ENCODE measurements at regions not wholly inside any gene's neighbourhood (a gene's known extent, or its start where the extent isn't known, plus 50 kb on each side); places are given as distances from the start of the nearest gene placed in this dataset.

- no peak for TF ChIP-seq EGR1 (IDR thresholded peaks at IDR 0.05; ENCODE audit: low read depth in 2 of 2)
- no peak overlapping the region for H3K27ac ChIP-seq (ENCODE audit: low read depth in 1 of 2, low read length in 2 of 2)
- no peaks in the 10 kb centered on the region for H3K9me3 ChIP-seq (ENCODE audit: control insufficient read depth in 4 of 4, low read length in 3 of 4)
- H3K27me3 ChIP-seq (ENCODE audit: control insufficient read depth in 4 of 4, insufficient read depth in 4 of 4, low read length in 3 of 4): peaks cover 0 to 7% (median 0%) of the 10 kb centered on the region in 4 donors
- no peak overlapping the region for H3K9ac ChIP-seq (ENCODE audit: low read depth in 1 of 2, low read length in 2 of 2)
- no peaks in the 10 kb centered on the region for H3K4me1 ChIP-seq (ENCODE audit: control insufficient read depth in 4 of 4, insufficient read depth in 4 of 4, low read length in 3 of 4)
- WGBS: 84% methylated on average over 12 of the region's 12 CpGs
- H3K36me3 ChIP-seq (ENCODE audit: control insufficient read depth in 4 of 4, insufficient read depth in 3 of 4, low read depth in 1 of 4, low read length in 3 of 4): no peaks in the 10 kb centered on the region
- no peak overlapping the region for H3K4me3 ChIP-seq (ENCODE audit: low read depth in 1 of 3, low read length in 3 of 3)
- no peak for DNase-seq (ENCODE audit: low spot score)
Measured at GRCh38 chr10:2623675-2624274, 443.6 kb upstream of the PFKP start.

GRCh38 chr10:2620827-2621521, 446.4 kb upstream of the PFKP start:
- H3K36me3 ChIP-seq (ENCODE audit: control insufficient read depth in 4 of 4, insufficient read depth in 3 of 4, low read depth in 1 of 4, low read length in 3 of 4): no peaks in the 10 kb centered on the region
- H3K9me3 ChIP-seq (ENCODE audit: control insufficient read depth in 4 of 4, low read length in 3 of 4): no peaks in the 10 kb centered on the region
- H3K27ac ChIP-seq (ENCODE audit: low read depth in 1 of 2, low read length in 2 of 2): no peak overlapping the region
- no peak for TF ChIP-seq JUND (IDR thresholded peaks at IDR 0.05)
- TF ChIP-seq NR2F2 (IDR thresholded peaks at IDR 0.05): no peak
- TF ChIP-seq, protein P1, sequence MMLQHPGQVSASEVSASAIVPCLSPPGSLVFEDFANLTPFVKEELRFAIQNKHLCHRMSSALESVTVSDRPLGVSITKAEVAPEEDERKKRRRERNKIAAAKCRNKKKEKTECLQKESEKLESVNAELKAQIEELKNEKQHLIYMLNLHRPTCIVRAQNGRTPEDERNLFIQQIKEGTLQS (IDR thresholded peaks at IDR 0.05): no peak
- TF ChIP-seq RAD21 (IDR thresholded peaks at IDR 0.05): no peak
- no peak overlapping the region for H3K4me3 ChIP-seq (ENCODE audit: low read depth in 1 of 3, low read length in 3 of 3)
- 76% methylated on average over 5 of the region's 5 CpGs for WGBS
- H3K9ac ChIP-seq (ENCODE audit: low read depth in 1 of 2, low read length in 2 of 2): no peak overlapping the region
- no peaks in the 10 kb centered on the region for H3K4me1 ChIP-seq (ENCODE audit: control insufficient read depth in 4 of 4, insufficient read depth in 4 of 4, low read length in 3 of 4)
- DNase-seq (ENCODE audit: low spot score): no peak
- peaks cover 0 to 7% (median 0%) of the 10 kb centered on the region in 4 donors for H3K27me3 ChIP-seq (ENCODE audit: control insufficient read depth in 4 of 4, insufficient read depth in 4 of 4, low read length in 3 of 4)

GRCh38 chr10:2619916-2620315, 447.4 kb upstream of the PFKP start:
- Histone ChIP-seq H3K27ac (ENCODE audit: low read depth in 1 of 2, low read length in 2 of 2) (no peak overlapping the region), H3K27me3 (ENCODE audit: control insufficient read depth in 4 of 4, insufficient read depth in 4 of 4, low read length in 3 of 4) (peaks cover 0 to 4% (median 0%) of the 10 kb centered on the region in 4 donors), H3K4me1 (ENCODE audit: control insufficient read depth in 4 of 4, insufficient read depth in 4 of 4, low read length in 3 of 4) (no peaks in the 10 kb centered on the region), H3K9ac (ENCODE audit: low read depth in 1 of 2, low read length in 2 of 2) (no peak overlapping the region), H3K9me3 (ENCODE audit: control insufficient read depth in 4 of 4, low read length in 3 of 4) (no peaks in the 10 kb centered on the region), H3K4me3 (ENCODE audit: low read depth in 1 of 3, low read length in 3 of 3) (no peak overlapping the region), H3K36me3 (ENCODE audit: control insufficient read depth in 4 of 4, insufficient read depth in 3 of 4, low read depth in 1 of 4, low read length in 3 of 4) (no peaks in the 10 kb centered on the region)
- DNase-seq (ENCODE audit: low spot score): no peak
- 57% methylated on average over 4 of the region's 4 CpGs for WGBS
- TF ChIP-seq HNF4G (IDR thresholded peaks at IDR 0.05) (no peak), GABPA (IDR thresholded peaks at IDR 0.05 in 1 of 2, conservative IDR thresholded peaks at IDR 0.05 in 1 of 2) (no peak), FOXA2 (IDR thresholded peaks at IDR 0.05) (no peak), RXRA (IDR thresholded peaks at IDR 0.05) (no peak), TAF1 (conservative IDR thresholded peaks at IDR 0.05) (no peak)
- TF ChIP-seq, protein P1 (IDR thresholded peaks at IDR 0.05): no peak
- TF ChIP-seq, protein P2, sequence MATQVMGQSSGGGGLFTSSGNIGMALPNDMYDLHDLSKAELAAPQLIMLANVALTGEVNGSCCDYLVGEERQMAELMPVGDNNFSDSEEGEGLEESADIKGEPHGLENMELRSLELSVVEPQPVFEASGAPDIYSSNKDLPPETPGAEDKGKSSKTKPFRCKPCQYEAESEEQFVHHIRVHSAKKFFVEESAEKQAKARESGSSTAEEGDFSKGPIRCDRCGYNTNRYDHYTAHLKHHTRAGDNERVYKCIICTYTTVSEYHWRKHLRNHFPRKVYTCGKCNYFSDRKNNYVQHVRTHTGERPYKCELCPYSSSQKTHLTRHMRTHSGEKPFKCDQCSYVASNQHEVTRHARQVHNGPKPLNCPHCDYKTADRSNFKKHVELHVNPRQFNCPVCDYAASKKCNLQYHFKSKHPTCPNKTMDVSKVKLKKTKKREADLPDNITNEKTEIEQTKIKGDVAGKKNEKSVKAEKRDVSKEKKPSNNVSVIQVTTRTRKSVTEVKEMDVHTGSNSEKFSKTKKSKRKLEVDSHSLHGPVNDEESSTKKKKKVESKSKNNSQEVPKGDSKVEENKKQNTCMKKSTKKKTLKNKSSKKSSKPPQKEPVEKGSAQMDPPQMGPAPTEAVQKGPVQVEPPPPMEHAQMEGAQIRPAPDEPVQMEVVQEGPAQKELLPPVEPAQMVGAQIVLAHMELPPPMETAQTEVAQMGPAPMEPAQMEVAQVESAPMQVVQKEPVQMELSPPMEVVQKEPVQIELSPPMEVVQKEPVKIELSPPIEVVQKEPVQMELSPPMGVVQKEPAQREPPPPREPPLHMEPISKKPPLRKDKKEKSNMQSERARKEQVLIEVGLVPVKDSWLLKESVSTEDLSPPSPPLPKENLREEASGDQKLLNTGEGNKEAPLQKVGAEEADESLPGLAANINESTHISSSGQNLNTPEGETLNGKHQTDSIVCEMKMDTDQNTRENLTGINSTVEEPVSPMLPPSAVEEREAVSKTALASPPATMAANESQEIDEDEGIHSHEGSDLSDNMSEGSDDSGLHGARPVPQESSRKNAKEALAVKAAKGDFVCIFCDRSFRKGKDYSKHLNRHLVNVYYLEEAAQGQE (IDR thresholded peaks at IDR 0.05): no peak
